GM12873 (cell line): ENCODE measurements at regions not wholly inside any gene's neighbourhood (a gene's known extent, or its start where the extent isn't known, plus 50 kb on each side); places are given as distances from the start of the nearest gene placed in this dataset.
A peak's percentile ranks its signal among the peaks of the same experiment; 100 is the strongest.

Experiments used
- TF ChIP-seq, protein P1 (sequence below): IDR thresholded peaks from 2 replicates; pipeline ENCODE4 v1.5.1; 2012; ENCODE audit warnings: low read depth, mild to moderate bottlenecking, moderate library complexity, low read length, control low read depth; ENCODE audit not compliant: insufficient read depth; ENCODE audit errors: missing control alignments

DNA sequence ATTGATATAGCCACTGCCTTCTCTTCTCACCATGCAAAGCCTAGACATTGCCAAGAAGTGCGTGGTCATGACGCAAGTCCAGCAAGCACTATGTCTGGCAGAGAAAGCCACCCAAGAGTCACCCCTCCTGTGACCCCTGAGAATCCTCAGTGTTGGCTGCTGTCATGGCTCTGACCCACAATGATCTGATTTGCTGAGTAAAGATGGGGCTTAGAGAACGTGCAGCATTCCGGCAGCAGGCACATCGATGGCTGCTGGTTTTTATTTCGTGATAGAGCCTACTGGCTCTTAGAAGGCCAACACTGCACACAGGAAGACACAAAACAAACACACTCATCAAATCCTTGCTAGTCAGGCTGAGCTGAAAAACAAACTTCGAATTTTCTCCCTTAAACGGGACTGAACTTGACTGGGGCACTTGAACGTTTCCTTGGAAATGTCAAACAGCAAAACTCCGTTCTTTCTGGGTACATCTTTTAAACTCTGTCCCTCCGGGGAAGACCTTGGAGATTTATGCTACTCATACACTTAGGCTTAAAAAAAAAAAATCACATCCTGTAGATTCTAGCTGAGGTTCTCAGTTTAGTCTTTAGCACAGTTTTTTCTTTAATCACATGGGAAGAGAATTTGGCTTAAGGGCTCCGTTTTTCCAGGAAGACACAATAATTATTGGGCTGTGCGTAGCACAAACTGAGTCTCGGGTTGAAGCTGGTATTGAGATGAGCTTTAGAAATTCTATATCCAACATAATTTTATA, 88.2 kb upstream of the BASP1 start:
- TF ChIP-seq, protein P1, sequence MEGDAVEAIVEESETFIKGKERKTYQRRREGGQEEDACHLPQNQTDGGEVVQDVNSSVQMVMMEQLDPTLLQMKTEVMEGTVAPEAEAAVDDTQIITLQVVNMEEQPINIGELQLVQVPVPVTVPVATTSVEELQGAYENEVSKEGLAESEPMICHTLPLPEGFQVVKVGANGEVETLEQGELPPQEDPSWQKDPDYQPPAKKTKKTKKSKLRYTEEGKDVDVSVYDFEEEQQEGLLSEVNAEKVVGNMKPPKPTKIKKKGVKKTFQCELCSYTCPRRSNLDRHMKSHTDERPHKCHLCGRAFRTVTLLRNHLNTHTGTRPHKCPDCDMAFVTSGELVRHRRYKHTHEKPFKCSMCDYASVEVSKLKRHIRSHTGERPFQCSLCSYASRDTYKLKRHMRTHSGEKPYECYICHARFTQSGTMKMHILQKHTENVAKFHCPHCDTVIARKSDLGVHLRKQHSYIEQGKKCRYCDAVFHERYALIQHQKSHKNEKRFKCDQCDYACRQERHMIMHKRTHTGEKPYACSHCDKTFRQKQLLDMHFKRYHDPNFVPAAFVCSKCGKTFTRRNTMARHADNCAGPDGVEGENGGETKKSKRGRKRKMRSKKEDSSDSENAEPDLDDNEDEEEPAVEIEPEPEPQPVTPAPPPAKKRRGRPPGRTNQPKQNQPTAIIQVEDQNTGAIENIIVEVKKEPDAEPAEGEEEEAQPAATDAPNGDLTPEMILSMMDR: no peak

DNA sequence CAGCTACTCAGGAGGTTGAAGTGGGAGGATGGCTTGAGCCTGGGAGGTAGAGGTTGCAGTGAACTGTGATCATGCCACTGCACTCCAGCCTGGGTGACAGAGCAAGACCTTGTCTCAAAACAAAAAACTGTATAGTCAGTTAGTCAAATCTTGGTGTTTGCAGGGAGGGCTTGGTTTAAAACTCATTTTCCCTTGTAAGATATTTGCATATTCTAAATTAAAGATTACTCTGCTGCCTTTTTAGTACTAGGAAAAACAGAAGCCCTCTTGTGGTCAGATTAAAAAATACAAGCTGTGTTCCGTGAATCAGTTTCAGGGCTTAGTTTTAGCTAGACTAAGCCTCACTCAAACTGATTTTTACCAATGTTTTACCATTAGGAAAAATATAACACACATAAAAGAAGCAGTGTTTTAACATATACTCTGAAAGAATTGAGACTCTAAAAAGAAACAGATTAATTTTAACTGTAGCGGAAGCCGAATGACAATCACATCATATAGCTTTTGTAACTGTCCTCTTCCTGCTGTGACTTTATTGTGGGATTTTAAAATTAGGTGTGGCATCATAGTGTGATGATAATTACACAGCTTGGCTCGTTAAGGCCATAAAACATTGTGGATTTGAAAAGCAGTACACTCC, 84.9 kb upstream of the BASP1 start:
- TF ChIP-seq, protein P1: peak; percentile 52

DNA sequence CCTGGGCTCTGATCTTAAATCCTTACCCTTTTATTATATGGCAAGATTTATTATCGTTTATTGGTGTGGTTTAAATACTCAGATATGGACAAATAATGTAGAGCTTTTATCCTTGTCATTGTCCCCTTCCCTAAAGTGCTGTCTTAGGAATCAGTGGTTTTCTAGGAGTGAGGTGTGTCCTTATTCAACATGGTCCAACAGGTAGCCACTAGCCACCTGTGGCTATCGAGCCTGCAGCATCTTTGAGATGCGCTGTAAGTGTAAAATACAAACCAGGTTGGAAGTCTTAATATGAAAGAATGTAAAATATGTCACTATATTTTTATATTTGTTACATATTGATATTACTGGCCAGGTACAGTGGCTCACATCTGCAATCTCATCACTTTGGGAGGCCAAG, 82.4 kb upstream of the BASP1 start:
- TF ChIP-seq, protein P1: no peak

- TF ChIP-seq, protein P1: no peak
Measured at GRCh38 chr5:17143335-17143734, 74.1 kb upstream of the BASP1 start.

GRCh38 chr5:17146280-17146841, 71.1 kb upstream of the BASP1 start:
- TF ChIP-seq, protein P1: no peak

GRCh38 chr5:17147170-17147569, 70.3 kb upstream of the BASP1 start:
- TF ChIP-seq, protein P1: no peak

GRCh38 chr5:17147617-17148016, 69.8 kb upstream of the BASP1 start:
- TF ChIP-seq, protein P1: no peak
